ENCODE measurements at regions not wholly inside any gene's neighbourhood (a gene's known extent, or its start where the extent isn't known, plus 50 kb on each side); places are given as distances from the start of the nearest gene placed in this dataset.
"Not testable (repeated sequence)": the region's sequence is repeated elsewhere in the genome, so short reads cannot be mapped to it uniquely, and the experiment has no call there.

GRCh38 chr7:96558530-96558929 is 151.1 kb downstream of the SEM1 start:
- Histone ChIP-seq H3K4me1 (no peaks in the 10 kb centered on the region), H3K27me3 (no peaks in the 10 kb centered on the region), H3K9me3 (no peaks in the 10 kb centered on the region), H3K36me3 (no peaks in the 10 kb centered on the region), H3K4me3 (no peak overlapping the region), H3K27ac (no peak overlapping the region)
- TF ChIP-seq POLR2A (IDR thresholded peaks at IDR 0.05) = no peak
- TF ChIP-seq CTCF (IDR thresholded peaks at IDR 0.05) = no peak
- no peak for DNase-seq

- Histone ChIP-seq H3K4me3 (no peak overlapping the region), H3K9me3 (no peaks in the 10 kb centered on the region), H3K27me3 (no peaks in the 10 kb centered on the region), H3K27ac (no peak overlapping the region), H3K4me1 (no peaks in the 10 kb centered on the region), H3K36me3 (no peaks in the 10 kb centered on the region)
- TF ChIP-seq CTCF (IDR thresholded peaks at IDR 0.05) = no peak
- no peak for TF ChIP-seq POLR2A (IDR thresholded peaks at IDR 0.05)
- no peak for DNase-seq
Observed at GRCh38 chr7:96558093-96558492, 151.6 kb downstream of the SEM1 start.

- not testable (repeated sequence) for H3K27ac ChIP-seq, H3K4me3 ChIP-seq, DNase-seq, H3K27me3 ChIP-seq, H3K36me3 ChIP-seq, H3K4me1 ChIP-seq, H3K9me3 ChIP-seq
Observed at GRCh38 chr7:96557598-96557997, 152.0 kb downstream of the SEM1 start.

GRCh38 chr7:96548664-96549063 is 161.0 kb downstream of the SEM1 start:
- H3K9me3 ChIP-seq = peaks cover 0 to 3% (median 0%) of the 10 kb centered on the region in 4 donors
- H3K36me3 ChIP-seq = no peaks in the 10 kb centered on the region
- H3K27me3 ChIP-seq = no peaks in the 10 kb centered on the region
- no peak overlapping the region for H3K27ac ChIP-seq
- TF ChIP-seq CTCF (IDR thresholded peaks at IDR 0.05) = no peak
- no peak for TF ChIP-seq POLR2A (IDR thresholded peaks at IDR 0.05)
- H3K4me1 ChIP-seq = no peaks in the 10 kb centered on the region
- H3K4me3 ChIP-seq = no peak overlapping the region
- no peak for DNase-seq

GRCh38 chr7:96547371-96547811 is 162.3 kb downstream of the SEM1 start:
- Histone ChIP-seq H3K27ac (no peak overlapping the region), H3K4me1 (no peaks in the 10 kb centered on the region), H3K36me3 (no peaks in the 10 kb centered on the region), H3K9me3 (peaks cover 0 to 3% (median 0%) of the 10 kb centered on the region in 4 donors), H3K4me3 (no peak overlapping the region), H3K27me3 (no peaks in the 10 kb centered on the region)
- no peak for DNase-seq
- TF ChIP-seq POLR2A (IDR thresholded peaks at IDR 0.05) = no peak
- TF ChIP-seq CTCF (IDR thresholded peaks at IDR 0.05) = no peak

- no peaks in the 10 kb centered on the region for H3K36me3 ChIP-seq
- peaks cover 0 to 3% (median 0%) of the 10 kb centered on the region in 4 donors for H3K9me3 ChIP-seq
- no peak for DNase-seq
Observed at GRCh38 chr7:96546426-96546825, 163.2 kb downstream of the SEM1 start.

More at GRCh38 chr7:96546426-96546825, 163.2 kb downstream of the SEM1 start:
- Histone ChIP-seq H3K4me3 (no peak overlapping the region), H3K4me1 (no peaks in the 10 kb centered on the region), H3K27me3 (no peaks in the 10 kb centered on the region), H3K27ac (no peak overlapping the region)
- TF ChIP-seq CTCF (IDR thresholded peaks at IDR 0.05) (no peak), POLR2A (IDR thresholded peaks at IDR 0.05) (no peak)

Data from Peyer's patch (tissue), 4 donors.